K562 (cell line): ENCODE measurements at regions not wholly inside any gene's neighbourhood (a gene's known extent, or its start where the extent isn't known, plus 50 kb on each side); places are given as distances from the start of the nearest gene placed in this dataset.
A peak's percentile ranks its signal among the peaks of the same experiment; 100 is the strongest.

ENCODE experiments used
- EP300 ChIP-seq: IDR thresholded peaks from 2 replicates; pipeline ENCODE4 v1.6.1; 2012; ENCODE audit warnings: low read length, improper control_type of control experiment
- FOXJ3 ChIP-seq: sonication (generic); formaldehyde crosslinking; IDR thresholded peaks from 2 replicates; pipeline ENCODE4 v1.4.0; 2020; ENCODE audit warnings: mild to moderate bottlenecking, missing genetic modification reagents
- KAT2B ChIP-seq: IDR thresholded peaks from one replicate; pipeline ENCODE4 v1.6.1; 2012; ENCODE audit warnings: low read depth, mild to moderate bottlenecking, control low read depth, inconsistent platforms, low read length, moderate library complexity
- KDM1A ChIP-seq, 2 experiments: fragments of 450-650 bp; IDR thresholded peaks; 2 replicates each; pipeline ENCODE4 v1.6.1; 2016; ENCODE audit warnings: mild to moderate bottlenecking in 2 of 2
- KDM2B ChIP-seq: fragments of 250-450 bp; sonication (Bioruptor Pico); IDR thresholded peaks from 2 replicates; pipeline ENCODE4 v1.8.0; 2021; ENCODE audit warnings: mild to moderate bottlenecking, moderate library complexity
- MAFG ChIP-seq: fragments of 450-650 bp; conservative IDR thresholded peaks from 2 replicates; pipeline ENCODE4 v1.6.1; 2016; ENCODE audit warnings: missing genetic modification characterization, missing compliant biosample characterization
- POLR2B ChIP-seq: fragments of 450-650 bp; IDR thresholded peaks from 2 replicates; pipeline ENCODE4 v1.6.1; 2018; ENCODE audit warnings: low read depth; ENCODE audit not compliant: partially characterized antibody
- SMARCA5 ChIP-seq: fragments of 450-650 bp; IDR thresholded peaks from 2 replicates; pipeline ENCODE4 v1.6.1; 2016
- ZFP30 ChIP-seq: fragments of 250-450 bp; sonication (Bioruptor Pico); IDR thresholded peaks from 2 replicates; pipeline ENCODE4 v1.8.0; 2022; ENCODE audit warnings: moderate library complexity, mild to moderate bottlenecking, inconsistent platforms, borderline replicate concordance
- ZNF263 ChIP-seq: sonication (generic); formaldehyde crosslinking; IDR thresholded peaks from 2 replicates; pipeline ENCODE4 v1.8.0; 2022; ENCODE audit warnings: mild to moderate bottlenecking, missing genetic modification reagents, borderline replicate concordance
- ZNF347 ChIP-seq: fragments of 450-650 bp; formaldehyde crosslinking; IDR thresholded peaks from 2 replicates; pipeline ENCODE4 v1.4.0; 2020; ENCODE audit warnings: low read depth, mild to moderate bottlenecking, moderate library complexity
- ZNF583 ChIP-seq: fragments of 250-450 bp; sonication (Bioruptor Pico); IDR thresholded peaks from 2 replicates; pipeline ENCODE4 v1.4.0; 2020
- ZNF780A ChIP-seq: fragments of 250-450 bp; sonication (Bioruptor Pico); IDR thresholded peaks from 2 replicates; pipeline ENCODE4 v1.5.0; 2021; ENCODE audit warnings: mild to moderate bottlenecking
- TF ChIP-seq, protein P1 (sequence below): fragments of 450-650 bp; IDR thresholded peaks from 2 replicates; pipeline ENCODE4 v1.6.1; 2018; ENCODE audit warnings: mild to moderate bottlenecking, low read depth; ENCODE audit not compliant: partially characterized antibody
- TF ChIP-seq, protein P2 (sequence below): sonication (generic); formaldehyde crosslinking; IDR thresholded peaks from 2 replicates; pipeline ENCODE4 v1.8.1; 2023; ENCODE audit warnings: mild to moderate bottlenecking, missing genetic modification reagents
- TF ChIP-seq, protein P3 (sequence below): fragments of 450-650 bp; formaldehyde crosslinking; IDR thresholded peaks from 2 replicates; pipeline ENCODE4 v1.4.0; 2022; ENCODE audit warnings: missing genetic modification characterization
- TF ChIP-seq, protein P4 (sequence below), 3 experiments: fragments of 200-800 bp in 1 of 3; sonication (Bioruptor generic) in 1 of 3; sonication (generic) in 1 of 3; formaldehyde crosslinking in 1 of 3; IDR thresholded peaks; 2 replicates each; pipeline versions ENCODE4 v1.6.1 to v1.8.0; 2016 to 2022; ENCODE audit warnings: mild to moderate bottlenecking in 2 of 3, missing compliant biosample characterization in 2 of 3, missing genetic modification characterization in 2 of 3, missing genetic modification reagents in 1 of 3
- TF ChIP-seq, protein P5 (sequence below): sonication (generic); formaldehyde crosslinking; IDR thresholded peaks from 2 replicates; pipeline ENCODE4 v1.8.1; 2023; ENCODE audit warnings: mild to moderate bottlenecking, missing genetic modification reagents
- TF ChIP-seq, protein P6 (sequence below): fragments of 450-650 bp; formaldehyde crosslinking; IDR thresholded peaks from 2 replicates; pipeline ENCODE4 v1.4.0; 2020; ENCODE audit warnings: mild to moderate bottlenecking, moderate library complexity

DNA sequence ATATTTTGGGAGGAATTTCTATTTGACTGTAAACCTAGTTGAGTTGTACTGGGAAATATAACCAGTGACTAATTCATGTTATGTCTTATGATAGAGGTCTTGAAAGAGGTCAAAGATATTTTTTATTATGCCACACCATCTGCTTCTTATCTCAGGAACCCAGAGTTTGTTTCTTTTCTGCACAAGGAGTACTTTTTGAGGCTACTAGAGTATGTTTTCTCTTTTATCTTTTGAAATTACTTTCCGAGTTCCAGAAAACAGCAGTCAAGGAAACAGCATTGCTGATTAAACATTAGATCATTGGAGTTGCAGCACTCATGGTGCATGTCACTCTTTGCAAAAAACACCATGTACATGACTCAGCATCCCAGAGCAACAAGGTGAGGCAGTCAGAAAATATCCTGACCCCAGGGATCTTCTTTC is 645.8 kb upstream of the NR2F2 start (continued):
- TF ChIP-seq, protein P1, sequence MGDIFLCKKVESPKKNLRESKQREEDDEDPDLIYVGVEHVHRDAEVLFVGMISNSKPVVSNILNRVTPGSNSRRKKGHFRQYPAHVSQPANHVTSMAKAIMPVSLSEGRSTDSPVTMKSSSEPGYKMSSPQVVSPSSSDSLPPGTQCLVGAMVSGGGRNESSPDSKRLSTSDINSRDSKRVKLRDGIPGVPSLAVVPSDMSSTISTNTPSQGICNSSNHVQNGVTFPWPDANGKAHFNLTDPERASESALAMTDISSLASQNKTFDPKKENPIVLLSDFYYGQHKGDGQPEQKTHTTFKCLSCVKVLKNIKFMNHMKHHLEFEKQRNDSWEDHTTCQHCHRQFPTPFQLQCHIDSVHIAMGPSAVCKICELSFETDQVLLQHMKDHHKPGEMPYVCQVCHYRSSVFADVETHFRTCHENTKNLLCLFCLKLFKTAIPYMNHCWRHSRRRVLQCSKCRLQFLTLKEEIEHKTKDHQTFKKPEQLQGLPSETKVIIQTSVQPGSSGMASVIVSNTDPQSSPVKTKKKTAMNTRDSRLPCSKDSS: no peak
- TF ChIP-seq, protein P2, sequence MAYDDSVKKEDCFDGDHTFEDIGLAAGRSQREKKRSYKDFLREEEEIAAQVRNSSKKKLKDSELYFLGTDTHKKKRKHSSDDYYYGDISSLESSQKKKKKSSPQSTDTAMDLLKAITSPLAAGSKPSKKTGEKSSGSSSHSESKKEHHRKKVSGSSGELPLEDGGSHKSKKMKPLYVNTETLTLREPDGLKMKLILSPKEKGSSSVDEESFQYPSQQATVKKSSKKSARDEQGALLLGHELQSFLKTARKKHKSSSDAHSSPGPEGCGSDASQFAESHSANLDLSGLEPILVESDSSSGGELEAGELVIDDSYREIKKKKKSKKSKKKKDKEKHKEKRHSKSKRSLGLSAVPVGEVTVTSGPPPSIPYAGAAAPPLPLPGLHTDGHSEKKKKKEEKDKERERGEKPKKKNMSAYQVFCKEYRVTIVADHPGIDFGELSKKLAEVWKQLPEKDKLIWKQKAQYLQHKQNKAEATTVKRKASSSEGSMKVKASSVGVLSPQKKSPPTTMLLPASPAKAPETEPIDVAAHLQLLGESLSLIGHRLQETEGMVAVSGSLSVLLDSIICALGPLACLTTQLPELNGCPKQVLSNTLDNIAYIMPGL: no peak
- TF ChIP-seq ZFP30: no peak
- TF ChIP-seq, protein P3, sequence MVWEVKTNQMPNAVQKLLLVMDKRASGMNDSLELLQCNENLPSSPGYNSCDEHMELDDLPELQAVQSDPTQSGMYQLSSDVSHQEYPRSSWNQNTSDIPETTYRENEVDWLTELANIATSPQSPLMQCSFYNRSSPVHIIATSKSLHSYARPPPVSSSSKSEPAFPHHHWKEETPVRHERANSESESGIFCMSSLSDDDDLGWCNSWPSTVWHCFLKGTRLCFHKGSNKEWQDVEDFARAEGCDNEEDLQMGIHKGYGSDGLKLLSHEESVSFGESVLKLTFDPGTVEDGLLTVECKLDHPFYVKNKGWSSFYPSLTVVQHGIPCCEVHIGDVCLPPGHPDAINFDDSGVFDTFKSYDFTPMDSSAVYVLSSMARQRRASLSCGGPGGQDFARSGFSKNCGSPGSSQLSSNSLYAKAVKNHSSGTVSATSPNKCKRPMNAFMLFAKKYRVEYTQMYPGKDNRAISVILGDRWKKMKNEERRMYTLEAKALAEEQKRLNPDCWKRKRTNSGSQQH (CRISPR knock-in tag): no peak
- TF ChIP-seq ZNF347 (CRISPR knock-in tag): no peak
- TF ChIP-seq KAT2B: no peak
- TF ChIP-seq, protein P4, sequence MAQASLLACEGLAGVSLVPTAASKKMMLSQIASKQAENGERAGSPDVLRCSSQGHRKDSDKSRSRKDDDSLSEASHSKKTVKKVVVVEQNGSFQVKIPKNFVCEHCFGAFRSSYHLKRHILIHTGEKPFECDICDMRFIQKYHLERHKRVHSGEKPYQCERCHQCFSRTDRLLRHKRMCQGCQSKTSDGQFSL (CRISPR knock-in tag; IDR thresholded peaks at IDR 0.05): no peak
- TF ChIP-seq, protein P4 (tag; IDR thresholded peaks at IDR 0.05): no peak
- TF ChIP-seq POLR2B: no peak
- no peak for TF ChIP-seq KDM2B (CRISPR knock-in tag)
- no peak for TF ChIP-seq ZNF583 (CRISPR knock-in tag)
- TF ChIP-seq ZNF780A (CRISPR knock-in tag): no peak
- TF ChIP-seq, protein P5, sequence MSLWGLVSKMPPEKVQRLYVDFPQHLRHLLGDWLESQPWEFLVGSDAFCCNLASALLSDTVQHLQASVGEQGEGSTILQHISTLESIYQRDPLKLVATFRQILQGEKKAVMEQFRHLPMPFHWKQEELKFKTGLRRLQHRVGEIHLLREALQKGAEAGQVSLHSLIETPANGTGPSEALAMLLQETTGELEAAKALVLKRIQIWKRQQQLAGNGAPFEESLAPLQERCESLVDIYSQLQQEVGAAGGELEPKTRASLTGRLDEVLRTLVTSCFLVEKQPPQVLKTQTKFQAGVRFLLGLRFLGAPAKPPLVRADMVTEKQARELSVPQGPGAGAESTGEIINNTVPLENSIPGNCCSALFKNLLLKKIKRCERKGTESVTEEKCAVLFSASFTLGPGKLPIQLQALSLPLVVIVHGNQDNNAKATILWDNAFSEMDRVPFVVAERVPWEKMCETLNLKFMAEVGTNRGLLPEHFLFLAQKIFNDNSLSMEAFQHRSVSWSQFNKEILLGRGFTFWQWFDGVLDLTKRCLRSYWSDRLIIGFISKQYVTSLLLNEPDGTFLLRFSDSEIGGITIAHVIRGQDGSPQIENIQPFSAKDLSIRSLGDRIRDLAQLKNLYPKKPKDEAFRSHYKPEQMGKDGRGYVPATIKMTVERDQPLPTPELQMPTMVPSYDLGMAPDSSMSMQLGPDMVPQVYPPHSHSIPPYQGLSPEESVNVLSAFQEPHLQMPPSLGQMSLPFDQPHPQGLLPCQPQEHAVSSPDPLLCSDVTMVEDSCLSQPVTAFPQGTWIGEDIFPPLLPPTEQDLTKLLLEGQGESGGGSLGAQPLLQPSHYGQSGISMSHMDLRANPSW (CRISPR knock-in tag): no peak
- TF ChIP-seq EP300: peak; percentile 84
- no peak for TF ChIP-seq SMARCA5
- TF ChIP-seq FOXJ3 (CRISPR knock-in tag): no peak
- no peak for TF ChIP-seq ZNF263 (CRISPR knock-in tag)
- TF ChIP-seq MAFG (tag): peak; percentile 96
- TF ChIP-seq, protein P6, sequence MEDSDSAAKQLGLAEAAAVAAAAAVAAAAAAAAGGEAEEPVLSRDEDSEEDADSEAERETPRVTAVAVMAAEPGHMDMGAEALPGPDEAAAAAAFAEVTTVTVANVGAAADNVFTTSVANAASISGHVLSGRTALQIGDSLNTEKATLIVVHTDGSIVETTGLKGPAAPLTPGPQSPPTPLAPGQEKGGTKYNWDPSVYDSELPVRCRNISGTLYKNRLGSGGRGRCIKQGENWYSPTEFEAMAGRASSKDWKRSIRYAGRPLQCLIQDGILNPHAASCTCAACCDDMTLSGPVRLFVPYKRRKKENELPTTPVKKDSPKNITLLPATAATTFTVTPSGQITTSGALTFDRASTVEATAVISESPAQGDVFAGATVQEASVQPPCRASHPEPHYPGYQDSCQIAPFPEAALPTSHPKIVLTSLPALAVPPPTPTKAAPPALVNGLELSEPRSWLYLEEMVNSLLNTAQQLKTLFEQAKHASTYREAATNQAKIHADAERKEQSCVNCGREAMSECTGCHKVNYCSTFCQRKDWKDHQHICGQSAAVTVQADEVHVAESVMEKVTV (CRISPR knock-in tag): no peak
- TF ChIP-seq KDM1A (IDR thresholded peaks at IDR 0.05): peak in 1 of 2 experiments; percentile 39; a peak in 1 of 4 replicates
